Endothelial cell of umbilical vein (primary cell): ENCODE measurements at regions not wholly inside any gene's neighbourhood (a gene's known extent, or its start where the extent isn't known, plus 50 kb on each side); places are given as distances from the start of the nearest gene placed in this dataset.
"Not testable (repeated sequence)": the region's sequence is repeated elsewhere in the genome, so short reads cannot be mapped to it uniquely, and the experiment has no call there.

Experiments
- BruUV-seq: library from RNA; stranded (reverse); fragments of 400-500 nt; replicated peaks from 2 replicates; lab custom pipeline; 2021; lab: Mats Ljungman, UMichigan
- CTCF ChIA-PET: fragments of 300-600, 350-600 bp; sonication (Branson Sonifier 250); formaldehyde crosslinking; loops from one replicate; lab custom pipeline; 2021; ENCODE audit warnings: antibody characterized with exemption, inconsistent platforms; lab: Charles Lee
- POLR2A ChIA-PET: fragments of 300-600, 350-600 bp; sonication (Branson Sonifier 250); formaldehyde crosslinking; loops from one replicate; lab custom pipeline; 2021; ENCODE audit warnings: antibody characterized with exemption, inconsistent platforms; lab: Charles Lee
- DNase-seq: peaks from one replicate; pipeline ENCODE4 v3.0.0-alpha.2; 2011; ENCODE audit warnings: low read depth, low spot score
- FAIRE-seq: peaks from 2 replicates; lab custom pipeline; 2011; peaks lifted over from hg19 to GRCh38; lab: Jason Lieb, UNC
- H2AFZ ChIP-seq: 2 replicates; pipeline ENCODE4 v1.6.0; 2012; ENCODE audit warnings: low read depth, low read length, control low read depth, inconsistent platforms
- H3K27ac ChIP-seq: 2 replicates; pipeline ENCODE4 v1.5.1; 2011; ENCODE audit warnings: low read depth, mild to moderate bottlenecking, control low read depth, low read length, moderate library complexity; ENCODE audit not compliant: insufficient read depth
- H3K27me3 ChIP-seq, 2 experiments: 2 replicates each; pipeline versions ENCODE4 v1.6.0 to v1.6.1; 2011; ENCODE audit warnings: low read length in 2 of 2, mixed read lengths in 1 of 2; ENCODE audit not compliant: control insufficient read depth in 2 of 2, insufficient read depth in 2 of 2
- H3K36me3 ChIP-seq, 2 experiments: 2 replicates in 1 of 2; 3 replicates in 1 of 2; pipeline ENCODE4 v1.5.1; 2011; ENCODE audit warnings: low read length in 2 of 2, mild to moderate bottlenecking in 1 of 2, moderate library complexity in 1 of 2; ENCODE audit not compliant: control insufficient read depth in 2 of 2, insufficient read depth in 2 of 2; ENCODE audit errors: extremely low read depth in 1 of 2
- H3K4me1 ChIP-seq: 3 replicates; pipeline ENCODE4 v1.5.1; 2011; ENCODE audit warnings: mild to moderate bottlenecking, low read length; ENCODE audit not compliant: control insufficient read depth, insufficient read depth; ENCODE audit errors: extremely low read depth
- H3K4me2 ChIP-seq: 2 replicates; pipeline ENCODE4 v1.6.1; 2011; ENCODE audit warnings: low read length, control low read depth, mixed read lengths; ENCODE audit not compliant: insufficient read depth
- H3K4me3 ChIP-seq, 3 experiments: fragments of 200-600 bp in 1 of 3; sonication (generic), shearing (Covaris generic) in 1 of 3; replicated peaks in 1 of 3; 2 replicates each; pipeline ENCODE4 v1.5.1; 2011 to 2016; ENCODE audit warnings: control low read depth in 3 of 3, low read length in 3 of 3, mild to moderate bottlenecking in 2 of 3, inconsistent platforms in 1 of 3, low read depth in 1 of 3, moderate library complexity in 1 of 3; ENCODE audit not compliant: insufficient read depth in 1 of 3
- H3K79me2 ChIP-seq: 2 replicates; pipeline ENCODE4 v1.6.0; 2012; ENCODE audit warnings: low read length, inconsistent platforms; ENCODE audit not compliant: control insufficient read depth, insufficient read depth
- H3K9ac ChIP-seq: replicated peaks from 2 replicates; pipeline ENCODE3; 2011; ENCODE audit warnings: low read length, control low read depth; ENCODE audit not compliant: insufficient read depth; ENCODE audit errors: extremely low read depth
- H3K9me1 ChIP-seq: replicated peaks from 3 replicates; pipeline ENCODE4 v1.6.0; 2011; ENCODE audit warnings: mild to moderate bottlenecking, low read length; ENCODE audit not compliant: control insufficient read depth, insufficient read depth; ENCODE audit errors: extremely low read depth
- H3K9me3 ChIP-seq: replicated peaks from 2 replicates; pipeline ENCODE4 v1.5.1; 2012; ENCODE audit warnings: low read length, inconsistent platforms; ENCODE audit not compliant: control insufficient read depth, insufficient read depth
- H4K20me1 ChIP-seq: replicated peaks from 2 replicates; pipeline ENCODE3; 2011; ENCODE audit warnings: mild to moderate bottlenecking, low read length; ENCODE audit not compliant: control insufficient read depth, insufficient read depth; ENCODE audit errors: extremely low read depth
- EZH2 ChIP-seq: IDR thresholded peaks from 2 replicates; pipeline ENCODE4 v1.6.1; 2012; ENCODE audit warnings: borderline replicate concordance, low read depth, mild to moderate bottlenecking, moderate library complexity, low read length, inconsistent platforms; ENCODE audit not compliant: severe bottlenecking
- FOS ChIP-seq: IDR thresholded peaks from 2 replicates; pipeline ENCODE4 v1.6.1; 2011; ENCODE audit warnings: mild to moderate bottlenecking, low read length, moderate library complexity, borderline replicate concordance; ENCODE audit not compliant: insufficient read depth
- GATA2 ChIP-seq: IDR thresholded peaks from 2 replicates; pipeline ENCODE4 v1.7.0; 2011; ENCODE audit warnings: low read depth, mild to moderate bottlenecking, moderate library complexity, mixed read lengths, low read length; ENCODE audit not compliant: insufficient read length, insufficient read depth
- JUN ChIP-seq: IDR thresholded peaks from 2 replicates; pipeline ENCODE4 v1.6.1; 2011; ENCODE audit warnings: borderline replicate concordance, low read depth; ENCODE audit not compliant: insufficient read length, insufficient read depth
- MYC ChIP-seq: IDR thresholded peaks from one replicate; pipeline ENCODE4 v1.6.1; 2011; ENCODE audit warnings: mild to moderate bottlenecking, low read depth, low read length
- POLR2A ChIP-seq: IDR thresholded peaks from 2 replicates; pipeline ENCODE4 v1.6.1; 2012; ENCODE audit warnings: low read depth, mild to moderate bottlenecking, control low read depth, low read length
- POLR2AphosphoS5 ChIP-seq: IDR thresholded peaks from 2 replicates; pipeline ENCODE4 v1.6.1; 2012; ENCODE audit warnings: low read depth, mild to moderate bottlenecking, control low read depth, low read length, moderate library complexity; ENCODE audit not compliant: insufficient read depth
- dilution Hi-C: fragments of 300-500 bp; cut with MboI; formaldehyde crosslinking; loops from one replicate; pipeline ENCODE4 v1.15.0; 2019; ENCODE audit warnings: low sequenced_read_pairs; ENCODE audit not compliant: extremely low pct_ligation_motif_present
- intact Hi-C: fragments of 100-400 bp; cut with micrococcal nuclease; formaldehyde crosslinking; loops from one replicate; pipeline ENCODE4 v1.10.0; 2022
- TF ChIP-seq, protein P1 (sequence below): IDR thresholded peaks from 2 replicates; pipeline ENCODE4 v1.6.1; 2011; ENCODE audit not compliant: insufficient read depth, insufficient read length
- TF ChIP-seq, protein P2 (sequence below), 2 donors: IDR thresholded peaks; 1 replicate in 1 of 2; 2 replicates in 1 of 2; pipeline ENCODE4 v1.5.1; 2011; ENCODE audit warnings: low read length in 2 of 2, mild to moderate bottlenecking in 2 of 2, moderate library complexity in 2 of 2, control low read depth in 1 of 2, inconsistent platforms in 1 of 2, low read depth in 1 of 2; ENCODE audit not compliant: insufficient read depth in 1 of 2; ENCODE audit errors: extremely low read depth in 1 of 2

- no peaks in the 10 kb centered on the region for H3K9me3 ChIP-seq
- H3K4me1 ChIP-seq: no peaks in the 10 kb centered on the region
- H3K4me2 ChIP-seq: no peak overlapping the region
- TF ChIP-seq EZH2 (no peak), POLR2AphosphoS5 (no peak), POLR2A (no peak), JUN (no peak), FOS (no peak), GATA2 (no peak), MYC (no peak)
- TF ChIP-seq, protein P1, sequence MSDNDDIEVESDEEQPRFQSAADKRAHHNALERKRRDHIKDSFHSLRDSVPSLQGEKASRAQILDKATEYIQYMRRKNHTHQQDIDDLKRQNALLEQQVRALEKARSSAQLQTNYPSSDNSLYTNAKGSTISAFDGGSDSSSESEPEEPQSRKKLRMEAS: no peak
- TF ChIP-seq, protein P2, sequence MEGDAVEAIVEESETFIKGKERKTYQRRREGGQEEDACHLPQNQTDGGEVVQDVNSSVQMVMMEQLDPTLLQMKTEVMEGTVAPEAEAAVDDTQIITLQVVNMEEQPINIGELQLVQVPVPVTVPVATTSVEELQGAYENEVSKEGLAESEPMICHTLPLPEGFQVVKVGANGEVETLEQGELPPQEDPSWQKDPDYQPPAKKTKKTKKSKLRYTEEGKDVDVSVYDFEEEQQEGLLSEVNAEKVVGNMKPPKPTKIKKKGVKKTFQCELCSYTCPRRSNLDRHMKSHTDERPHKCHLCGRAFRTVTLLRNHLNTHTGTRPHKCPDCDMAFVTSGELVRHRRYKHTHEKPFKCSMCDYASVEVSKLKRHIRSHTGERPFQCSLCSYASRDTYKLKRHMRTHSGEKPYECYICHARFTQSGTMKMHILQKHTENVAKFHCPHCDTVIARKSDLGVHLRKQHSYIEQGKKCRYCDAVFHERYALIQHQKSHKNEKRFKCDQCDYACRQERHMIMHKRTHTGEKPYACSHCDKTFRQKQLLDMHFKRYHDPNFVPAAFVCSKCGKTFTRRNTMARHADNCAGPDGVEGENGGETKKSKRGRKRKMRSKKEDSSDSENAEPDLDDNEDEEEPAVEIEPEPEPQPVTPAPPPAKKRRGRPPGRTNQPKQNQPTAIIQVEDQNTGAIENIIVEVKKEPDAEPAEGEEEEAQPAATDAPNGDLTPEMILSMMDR (IDR thresholded peaks at IDR 0.05; ENCODE audit: extremely low read depth in 1 of 2, insufficient read depth in 1 of 2, low read depth in 1 of 2, low read length in 2 of 2): no peak
- no peaks in the 10 kb centered on the region for H4K20me1 ChIP-seq
- no peak for FAIRE-seq
- BruUV-seq: no TSS peak
- POLR2A ChIA-PET: no interaction called here
- H3K9me1 ChIP-seq: no peaks in the 10 kb centered on the region
- H3K27me3 ChIP-seq: no peaks in the 10 kb centered on the region
- intact Hi-C loops: no loop called here
- CTCF ChIA-PET: no interaction called here
- H3K4me3 ChIP-seq: no peak overlapping the region
- no peak overlapping the region for H3K27ac ChIP-seq
- dilution Hi-C loops: no loop called here
- H2AFZ ChIP-seq: no peak overlapping the region
- DNase-seq: no peak
- no peaks in the 10 kb centered on the region for H3K36me3 ChIP-seq
- no peaks in the 10 kb centered on the region for H3K79me2 ChIP-seq
- H3K9ac ChIP-seq: no peak overlapping the region
These were observed 338.6 kb downstream of the SPIN4 start for GRCh38 chrX:63012574-63012973.

- H3K9me1 ChIP-seq, H3K4me3 ChIP-seq, BruUV-seq, POLR2A ChIA-PET, H3K4me2 ChIP-seq, DNase-seq, H3K27ac ChIP-seq, H3K4me1 ChIP-seq, intact Hi-C loops, FAIRE-seq, H3K79me2 ChIP-seq, H3K9me3 ChIP-seq, H4K20me1 ChIP-seq, H3K36me3 ChIP-seq, H2AFZ ChIP-seq, H3K27me3 ChIP-seq, dilution Hi-C loops, H3K9ac ChIP-seq, CTCF ChIA-PET: not testable (repeated sequence)
These were observed 350.9 kb downstream of the SPIN4 start for GRCh38 chrX:63000196-63000595.
